Activated CD8-positive, alpha-beta T cell treated with anti-CD3 and anti-CD28 coated beads, Interleukin-2, amount 10 ng/mL, durations not matched to agents 7 days and 5 days (primary cell): ENCODE measurements at regions not wholly inside any gene's neighbourhood (a gene's known extent, or its start where the extent isn't known, plus 50 kb on each side); places are given as distances from the start of the nearest gene placed in this dataset.

Experiments used
- ATAC-seq: fragments of 150-1000 bp; cut with Tn5 transposase; one replicate; pipeline ENCODE4 v1.10.0; 2021; ENCODE audit warnings: moderate library complexity
- CTCF ChIA-PET: fragments of 350-600 bp; sonication (Branson Sonifier 250); formaldehyde crosslinking; loops from one replicate; lab custom pipeline; 2021; ENCODE audit warnings: antibody characterized with exemption; lab: Charles Lee
- POLR2A ChIA-PET: fragments of 350-600 bp; sonication (Branson Sonifier 250); formaldehyde crosslinking; loops from one replicate; lab custom pipeline; 2021; ENCODE audit warnings: antibody characterized with exemption; lab: Charles Lee
- DNase-seq: peaks from one replicate; pipeline ENCODE4 v3.0.0-alpha.2; 2020
- H3K27ac Mint-ChIP-seq: one replicate; pipeline ENCODE4 v1.8.0; 2021; ENCODE audit warnings: mild to moderate bottlenecking, mixed read lengths
- H3K27me3 Mint-ChIP-seq: one replicate; pipeline ENCODE4 v1.8.0; 2021; ENCODE audit warnings: low read depth, mixed read lengths
- H3K36me3 Mint-ChIP-seq: one replicate; pipeline ENCODE4 v1.8.0; 2021; ENCODE audit warnings: low read depth, mixed read lengths
- H3K4me1 Mint-ChIP-seq: one replicate; pipeline ENCODE4 v1.8.0; 2021; ENCODE audit warnings: low read depth, mixed read lengths
- H3K4me3 Mint-ChIP-seq: one replicate; pipeline ENCODE4 v1.8.0; 2021; ENCODE audit warnings: mild to moderate bottlenecking, mixed read lengths
- H3K9me3 Mint-ChIP-seq: one replicate; pipeline ENCODE4 v1.8.0; 2022; ENCODE audit warnings: mixed read lengths; ENCODE audit not compliant: insufficient read depth

- Mint-ChIP-seq H3K4me3 (no peak overlapping the region), H3K4me1 (no peaks in the 10 kb centered on the region), H3K9me3 (no peaks in the 10 kb centered on the region), H3K27me3 (no peaks in the 10 kb centered on the region), H3K36me3 (no peaks in the 10 kb centered on the region), H3K27ac (no peak overlapping the region)
- POLR2A ChIA-PET, result no interaction called here
- CTCF ChIA-PET, result no interaction called here
- DNase-seq (no peak), ATAC-seq (no peak)
Measured at GRCh38 chr2:167318581-167318980, 430.3 kb downstream of the XIRP2 start.

- Mint-ChIP-seq H3K4me3 (no peak overlapping the region), H3K4me1 (no peaks in the 10 kb centered on the region), H3K27ac (no peak overlapping the region), H3K9me3 (no peaks in the 10 kb centered on the region), H3K36me3 (no peaks in the 10 kb centered on the region), H3K27me3 (no peaks in the 10 kb centered on the region)
- POLR2A ChIA-PET, result no interaction called here
- ATAC-seq (no peak), DNase-seq (no peak)
- CTCF ChIA-PET, result no interaction called here
Measured at GRCh38 chr2:167310442-167310841, 422.2 kb downstream of the XIRP2 start.
